ENCODE measurements at regions not wholly inside any gene's neighbourhood (a gene's known extent, or its start where the extent isn't known, plus 50 kb on each side); places are given as distances from the start of the nearest gene placed in this dataset.

GRCh38 chr1:217955723-217956122 lies 324.6 kb downstream of the SPATA17 start:
- ATAC-seq = no peak
- H3K9me3 ChIP-seq = no peaks in the 10 kb centered on the region
- no peak for DNase-seq
- no peak overlapping the region for H3K4me3 ChIP-seq
- no peak overlapping the region for H3K27ac ChIP-seq
- H3K36me3 ChIP-seq = no peaks in the 10 kb centered on the region
- H3K27me3 ChIP-seq = no peaks in the 10 kb centered on the region
- no peak for TF ChIP-seq CTCF (IDR thresholded peaks at IDR 0.05)
- no peak for TF ChIP-seq POLR2A (IDR thresholded peaks at IDR 0.05)
- intact Hi-C loops (cut with DNase I) = no loop called here
- H3K4me1 ChIP-seq = no peaks in the 10 kb centered on the region

GRCh38 chr1:217965156-217965786 lies 319.8 kb upstream of the RRP15 start:
- ATAC-seq = peak in 1 of 4 donors; percentile 17
- Histone ChIP-seq H3K27me3 (no peaks in the 10 kb centered on the region), H3K9me3 (no peaks in the 10 kb centered on the region), H3K4me3 (no peak overlapping the region), H3K36me3 (no peaks in the 10 kb centered on the region), H3K27ac (no peak overlapping the region), H3K4me1 (no peaks in the 10 kb centered on the region)
- no peak for DNase-seq
- 30% methylated on average over 3 of the region's 8 CpGs for WGBS (ENCODE audit: insufficient coverage, low coverage, low lambda C conversion rate, missing lambda C conversion rate)
- TF ChIP-seq POLR2A (IDR thresholded peaks at IDR 0.05) (no peak), CTCF (IDR thresholded peaks at IDR 0.05) (no peak)
- intact Hi-C loops (cut with DNase I) = no loop called here

DNA sequence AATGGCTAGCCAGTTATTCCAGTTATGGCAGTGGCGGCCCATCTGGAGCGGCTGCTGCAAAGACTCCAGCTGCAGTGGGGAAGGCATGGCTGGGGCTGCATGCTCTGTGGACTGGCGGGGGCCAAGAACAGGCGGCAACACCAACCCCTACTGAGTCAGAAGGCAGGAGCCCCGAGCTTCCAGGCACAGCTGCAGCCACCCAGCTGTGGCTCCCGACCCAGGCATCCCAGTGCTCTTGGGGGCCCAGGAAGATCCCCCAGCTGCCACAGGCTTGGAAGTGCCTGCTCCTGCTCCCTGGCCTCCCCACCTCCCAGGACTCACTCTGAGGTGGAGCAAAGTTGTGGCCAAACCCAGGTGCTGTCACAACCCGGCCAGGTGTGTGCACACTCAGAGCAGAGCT lies 317.0 kb upstream of the RRP15 start:
- Histone ChIP-seq H3K9me3 (no peaks in the 10 kb centered on the region), H3K36me3 (no peaks in the 10 kb centered on the region), H3K27me3 (no peaks in the 10 kb centered on the region), H3K4me1 (no peaks in the 10 kb centered on the region), H3K4me3 (no peak overlapping the region), H3K27ac (no peak overlapping the region)
- intact Hi-C loops (cut with DNase I) = no loop called here
- no peak for DNase-seq
- WGBS (ENCODE audit: insufficient coverage, low coverage, low lambda C conversion rate, missing lambda C conversion rate) = 92% methylated on average over 4 of the region's 7 CpGs
- TF ChIP-seq POLR2A (IDR thresholded peaks at IDR 0.05) = no peak
- TF ChIP-seq CTCF (IDR thresholded peaks at IDR 0.05) = no peak
- ATAC-seq = peak in 1 of 4 donors; percentile 13

- H3K36me3 ChIP-seq = no peaks in the 10 kb centered on the region
- H3K9me3 ChIP-seq = no peaks in the 10 kb centered on the region
- H3K4me1 ChIP-seq = no peaks in the 10 kb centered on the region
- ATAC-seq (peak in 1 of 4 donors; percentile 34), DNase-seq (no peak)
- no peak for TF ChIP-seq CTCF (IDR thresholded peaks at IDR 0.05)
- TF ChIP-seq POLR2A (IDR thresholded peaks at IDR 0.05) = no peak
- no peak overlapping the region for H3K4me3 ChIP-seq
- no peaks in the 10 kb centered on the region for H3K27me3 ChIP-seq
- intact Hi-C loops (cut with DNase I) = no loop called here
- H3K27ac ChIP-seq = no peak overlapping the region
- 0% methylated on average over 1 of the region's 8 CpGs for WGBS (ENCODE audit: insufficient coverage, low coverage, low lambda C conversion rate, missing lambda C conversion rate)
These were observed 315.7 kb upstream of the RRP15 start for GRCh38 chr1:217969428-217969827.

- Histone ChIP-seq H3K27me3 (no peaks in the 10 kb centered on the region), H3K27ac (no peak overlapping the region), H3K36me3 (no peaks in the 10 kb centered on the region), H3K4me1 (no peaks in the 10 kb centered on the region), H3K9me3 (no peaks in the 10 kb centered on the region), H3K4me3 (no peak overlapping the region)
- ATAC-seq (no peak), DNase-seq (no peak)
- intact Hi-C loops (cut with DNase I) = no loop called here
- TF ChIP-seq POLR2A (IDR thresholded peaks at IDR 0.05) (no peak), CTCF (IDR thresholded peaks at IDR 0.05) (no peak)
These were observed 307.1 kb upstream of the RRP15 start for GRCh38 chr1:217977943-217978342.
